Keratinocyte (primary cell): ENCODE measurements at regions not wholly inside any gene's neighbourhood (a gene's known extent, or its start where the extent isn't known, plus 50 kb on each side); places are given as distances from the start of the nearest gene placed in this dataset.
A peak's percentile ranks its signal among the peaks of the same experiment; 100 is the strongest.

Source experiments
- DNase-seq: peaks from one replicate; pipeline ENCODE4 v3.0.0-alpha.2; 2011; ENCODE audit warnings: low read depth, missing footprints, low spot score
- FAIRE-seq: peaks from 2 replicates; lab custom pipeline; 2011; peaks lifted over from hg19 to GRCh38; lab: Jason Lieb, UNC
- H2AFZ ChIP-seq: 2 replicates; pipeline ENCODE4 v1.6.0; 2012; ENCODE audit warnings: low read length, control low read depth, inconsistent platforms; ENCODE audit not compliant: control insufficient read depth
- H3K27ac ChIP-seq: 2 replicates; pipeline ENCODE4 v1.5.1; 2011; ENCODE audit warnings: low read length; ENCODE audit not compliant: control insufficient read depth, insufficient read depth
- H3K27me3 ChIP-seq: 3 replicates; pipeline ENCODE4 v1.6.0; 2011; ENCODE audit warnings: low read length; ENCODE audit not compliant: control insufficient read depth, insufficient read depth; ENCODE audit errors: extremely low read depth
- H3K36me3 ChIP-seq, 2 experiments: 2 replicates in 1 of 2; 3 replicates in 1 of 2; pipeline ENCODE4 v1.5.1; 2011; ENCODE audit warnings: low read length in 2 of 2, mild to moderate bottlenecking in 1 of 2; ENCODE audit not compliant: control insufficient read depth in 2 of 2, insufficient read depth in 2 of 2; ENCODE audit errors: extremely low read depth in 1 of 2
- H3K4me1 ChIP-seq: 3 replicates; pipeline ENCODE4 v1.5.1; 2011; ENCODE audit warnings: low read length; ENCODE audit not compliant: control insufficient read depth, insufficient read depth; ENCODE audit errors: extremely low read depth
- H3K4me2 ChIP-seq: 3 replicates; pipeline ENCODE4 v1.6.0; 2011; ENCODE audit warnings: low read depth, low read length; ENCODE audit not compliant: control insufficient read depth, insufficient read depth; ENCODE audit errors: extremely low read depth
- H3K4me3 ChIP-seq, 3 experiments: fragments of 200-600 bp in 1 of 3; sonication (generic) in 1 of 3; 2 replicates in 2 of 3; 3 replicates in 1 of 3; pipeline ENCODE4 v1.5.1; 2011 to 2016; ENCODE audit warnings: low read length in 3 of 3, mild to moderate bottlenecking in 3 of 3, control low read depth in 2 of 3, inconsistent platforms in 1 of 3, low read depth in 1 of 3, mixed read lengths in 1 of 3, mixed run types in 1 of 3, moderate library complexity in 1 of 3; ENCODE audit not compliant: control insufficient read depth in 2 of 3, insufficient read depth in 2 of 3; ENCODE audit errors: extremely low read depth in 1 of 3
- H3K79me2 ChIP-seq: 2 replicates; pipeline ENCODE4 v1.6.0; 2012; ENCODE audit warnings: low read length; ENCODE audit not compliant: control insufficient read depth, insufficient read depth
- H3K9ac ChIP-seq: 3 replicates; pipeline ENCODE4 v1.6.0; 2011; ENCODE audit warnings: low read length; ENCODE audit not compliant: control insufficient read depth, insufficient read depth; ENCODE audit errors: extremely low read depth
- H3K9me1 ChIP-seq: 3 replicates; pipeline ENCODE4 v1.6.0; 2011; ENCODE audit warnings: low read length; ENCODE audit not compliant: control insufficient read depth, insufficient read depth; ENCODE audit errors: extremely low read depth
- H3K9me3 ChIP-seq: 2 replicates; pipeline ENCODE4 v1.5.1; 2012; ENCODE audit warnings: low read depth, low read length; ENCODE audit not compliant: control insufficient read depth
- H4K20me1 ChIP-seq: 3 replicates; pipeline ENCODE4 v1.6.0; 2011; ENCODE audit warnings: low read length; ENCODE audit not compliant: control insufficient read depth, insufficient read depth; ENCODE audit errors: extremely low read depth
- CTCF ChIP-seq, 3 experiments: IDR thresholded peaks in 1 of 3; conservative IDR thresholded peaks in 1 of 3; optimal IDR thresholded peaks in 1 of 3; 2 replicates in 2 of 3; 3 replicates in 1 of 3; pipeline versions ENCODE3 to v1.5.1; 2011; ENCODE audit warnings: low read length in 3 of 3, mild to moderate bottlenecking in 3 of 3, moderate library complexity in 2 of 3, control low read depth in 1 of 3, inconsistent platforms in 1 of 3; ENCODE audit not compliant: insufficient read depth in 2 of 3; ENCODE audit errors: extremely low read depth in 1 of 3
- EZH2 ChIP-seq: IDR thresholded peaks from one replicate; pipeline ENCODE4 v1.6.1; 2012; ENCODE audit warnings: inconsistent platforms, mild to moderate bottlenecking, low read length, moderate library complexity
- dilution Hi-C: fragments of 300-500 bp; cut with MboI; formaldehyde crosslinking; loops from one replicate; pipeline ENCODE4 v1.7.0; 2020; ENCODE audit warnings: low sequenced_read_pairs; ENCODE audit not compliant: extremely low pct_ligation_motif_present

GRCh38 chr13:110034031-110034549, 247.7 kb upstream of the IRS2 start:
- H3K4me2 ChIP-seq, result no peak overlapping the region
- no peak overlapping the region for H3K9ac ChIP-seq
- no peaks in the 10 kb centered on the region for H4K20me1 ChIP-seq
- no peak overlapping the region for H2AFZ ChIP-seq
- no peak overlapping the region for H3K27ac ChIP-seq
- H3K9me3 ChIP-seq, result no peaks in the 10 kb centered on the region
- H3K4me3 ChIP-seq, result no peak overlapping the region
- DNase-seq, result no peak
- H3K27me3 ChIP-seq, result no peaks in the 10 kb centered on the region
- peak; percentile 41 for FAIRE-seq
- dilution Hi-C loops, result no loop called here
- no peaks in the 10 kb centered on the region for H3K79me2 ChIP-seq
- no peaks in the 10 kb centered on the region for H3K9me1 ChIP-seq
- no peak for TF ChIP-seq EZH2
- TF ChIP-seq CTCF (optimal IDR thresholded peaks at IDR 0.05 in 1 of 3, IDR thresholded peaks at IDR 0.05 in 1 of 3, conservative IDR thresholded peaks at IDR 0.05 in 1 of 3; ENCODE audit: extremely low read depth in 1 of 3, insufficient read depth in 2 of 3, low read length in 3 of 3), result no peak
- H3K36me3 ChIP-seq, result no peaks in the 10 kb centered on the region
- H3K4me1 ChIP-seq, result no peaks in the 10 kb centered on the region

GRCh38 chr13:110032969-110033368, 246.6 kb upstream of the IRS2 start:
- DNase-seq, result no peak
- Histone ChIP-seq H3K9me3 (no peaks in the 10 kb centered on the region), H3K9ac (no peak overlapping the region), H3K9me1 (no peaks in the 10 kb centered on the region), H4K20me1 (no peaks in the 10 kb centered on the region), H3K4me1 (no peaks in the 10 kb centered on the region), H3K4me3 (no peak overlapping the region), H3K27me3 (no peaks in the 10 kb centered on the region), H3K27ac (no peak overlapping the region), H3K4me2 (no peak overlapping the region), H3K79me2 (no peaks in the 10 kb centered on the region), H3K36me3 (no peaks in the 10 kb centered on the region), H2AFZ (no peak overlapping the region)
- dilution Hi-C loops, result no loop called here
- FAIRE-seq, result peak; percentile 62
- TF ChIP-seq CTCF (optimal IDR thresholded peaks at IDR 0.05 in 1 of 3, IDR thresholded peaks at IDR 0.05 in 1 of 3, conservative IDR thresholded peaks at IDR 0.05 in 1 of 3; ENCODE audit: extremely low read depth in 1 of 3, insufficient read depth in 2 of 3, low read length in 3 of 3) (no peak), EZH2 (no peak)
